ENCODE measurements at regions not wholly inside any gene's neighbourhood (a gene's known extent, or its start where the extent isn't known, plus 50 kb on each side); places are given as distances from the start of the nearest gene placed in this dataset.
"Not testable (repeated sequence)": the region's sequence is repeated elsewhere in the genome, so short reads cannot be mapped to it uniquely, and the experiment has no call there.

DNA sequence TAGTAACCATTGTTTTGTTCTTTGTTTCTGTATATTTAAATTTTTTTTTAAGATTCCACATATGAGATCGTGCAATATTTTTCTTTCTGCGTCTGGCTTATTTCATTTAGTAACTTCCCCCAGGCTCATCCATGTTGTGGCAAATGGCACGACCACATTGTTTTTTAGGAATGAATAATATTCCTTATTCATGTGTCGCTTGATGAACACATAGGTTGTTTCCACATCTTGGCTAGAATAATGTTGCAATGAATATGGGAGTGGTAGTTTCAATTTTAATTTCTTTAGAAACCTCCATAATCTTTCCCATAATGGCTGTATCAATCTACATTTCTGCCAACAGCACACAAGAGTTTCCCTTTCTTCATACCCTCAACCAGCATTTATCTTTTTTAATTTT lies 166.8 kb upstream of the NR3C2 start:
- no peaks in the 10 kb centered on the region for H3K4me1 ChIP-seq (ENCODE audit: low read length)
- H3K9me3 ChIP-seq (ENCODE audit: insufficient read depth, low read length) = no peaks in the 10 kb centered on the region
- TF ChIP-seq EZH2phosphoT487 (IDR thresholded peaks at IDR 0.05; ENCODE audit: low read depth) = no peak
- TF ChIP-seq, protein P1, sequence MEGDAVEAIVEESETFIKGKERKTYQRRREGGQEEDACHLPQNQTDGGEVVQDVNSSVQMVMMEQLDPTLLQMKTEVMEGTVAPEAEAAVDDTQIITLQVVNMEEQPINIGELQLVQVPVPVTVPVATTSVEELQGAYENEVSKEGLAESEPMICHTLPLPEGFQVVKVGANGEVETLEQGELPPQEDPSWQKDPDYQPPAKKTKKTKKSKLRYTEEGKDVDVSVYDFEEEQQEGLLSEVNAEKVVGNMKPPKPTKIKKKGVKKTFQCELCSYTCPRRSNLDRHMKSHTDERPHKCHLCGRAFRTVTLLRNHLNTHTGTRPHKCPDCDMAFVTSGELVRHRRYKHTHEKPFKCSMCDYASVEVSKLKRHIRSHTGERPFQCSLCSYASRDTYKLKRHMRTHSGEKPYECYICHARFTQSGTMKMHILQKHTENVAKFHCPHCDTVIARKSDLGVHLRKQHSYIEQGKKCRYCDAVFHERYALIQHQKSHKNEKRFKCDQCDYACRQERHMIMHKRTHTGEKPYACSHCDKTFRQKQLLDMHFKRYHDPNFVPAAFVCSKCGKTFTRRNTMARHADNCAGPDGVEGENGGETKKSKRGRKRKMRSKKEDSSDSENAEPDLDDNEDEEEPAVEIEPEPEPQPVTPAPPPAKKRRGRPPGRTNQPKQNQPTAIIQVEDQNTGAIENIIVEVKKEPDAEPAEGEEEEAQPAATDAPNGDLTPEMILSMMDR (IDR thresholded peaks at IDR 0.05; ENCODE audit: low read depth, low read length) = no peak
- H3K4me2 ChIP-seq (ENCODE audit: low read length) = no peak overlapping the region
- no peak overlapping the region for H3K4me3 ChIP-seq (ENCODE audit: low read length)
- no peak overlapping the region for H3K27ac ChIP-seq (ENCODE audit: low read length)
- no peaks in the 10 kb centered on the region for H3K79me2 ChIP-seq (ENCODE audit: low read length)
- no peak overlapping the region for H2AFZ ChIP-seq (ENCODE audit: low read depth, low read length)
- no peaks in the 10 kb centered on the region for H3K27me3 ChIP-seq (ENCODE audit: low read depth, low read length)
- H3K36me3 ChIP-seq (replicated peaks; ENCODE audit: low read depth, low read length) = no peaks in the 10 kb centered on the region
- no peaks in the 10 kb centered on the region for H4K20me1 ChIP-seq (ENCODE audit: insufficient read depth, low read length)
- no peak overlapping the region for H3K9ac ChIP-seq (ENCODE audit: low read length)

- not testable (repeated sequence) for H3K4me2 ChIP-seq (ENCODE audit: low read length); H3K9me3 ChIP-seq (ENCODE audit: insufficient read depth, low read length); H3K27me3 ChIP-seq (ENCODE audit: low read depth, low read length); H3K36me3 ChIP-seq (replicated peaks; ENCODE audit: low read depth, low read length); H3K79me2 ChIP-seq (ENCODE audit: low read length); H3K4me1 ChIP-seq (ENCODE audit: low read length); H3K4me3 ChIP-seq (ENCODE audit: low read length); H3K27ac ChIP-seq (ENCODE audit: low read length); H2AFZ ChIP-seq (ENCODE audit: low read depth, low read length); H4K20me1 ChIP-seq (ENCODE audit: insufficient read depth, low read length); H3K9ac ChIP-seq (ENCODE audit: low read length)
These were observed 156.4 kb upstream of the NR3C2 start for GRCh38 chr4:148598418-148599207.

DNA sequence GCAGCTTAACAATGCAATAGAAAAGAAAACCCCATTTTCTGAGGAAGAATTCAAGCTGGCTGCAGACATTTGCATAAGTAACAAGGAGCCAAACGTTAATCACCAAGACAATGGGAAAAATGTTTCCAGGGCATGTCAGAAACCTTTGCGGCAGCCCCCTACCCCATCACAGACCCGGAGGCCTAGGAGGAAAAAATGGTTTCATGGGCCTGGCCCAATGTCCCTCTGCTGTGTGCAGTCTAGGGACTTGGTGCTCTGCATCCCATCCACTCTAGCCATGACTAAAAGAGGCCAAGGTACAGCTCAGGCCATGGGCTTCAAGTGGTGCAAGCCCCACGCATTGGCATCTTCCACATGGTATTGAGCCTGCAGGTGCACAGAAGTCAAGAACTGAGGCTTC lies 147.0 kb upstream of the NR3C2 start:
- H3K9me3 ChIP-seq (ENCODE audit: insufficient read depth, low read length) = no peaks in the 10 kb centered on the region; the same call in 1 of the 2 replicates
- no peaks in the 10 kb centered on the region for H3K4me1 ChIP-seq (ENCODE audit: low read length)
- no peak overlapping the region for H2AFZ ChIP-seq (ENCODE audit: low read depth, low read length)
- H3K27ac ChIP-seq (ENCODE audit: low read length) = no peak overlapping the region
- no peak overlapping the region for H3K9ac ChIP-seq (ENCODE audit: low read length)
- no peak overlapping the region for H3K4me3 ChIP-seq (ENCODE audit: low read length)
- no peaks in the 10 kb centered on the region for H4K20me1 ChIP-seq (ENCODE audit: insufficient read depth, low read length)
- no peaks in the 10 kb centered on the region for H3K27me3 ChIP-seq (ENCODE audit: low read depth, low read length)
- no peak overlapping the region for H3K4me2 ChIP-seq (ENCODE audit: low read length)
- H3K36me3 ChIP-seq (replicated peaks; ENCODE audit: low read depth, low read length) = no peaks in the 10 kb centered on the region
- no peak for TF ChIP-seq EZH2phosphoT487 (IDR thresholded peaks at IDR 0.05; ENCODE audit: low read depth)
- TF ChIP-seq, protein P1 (IDR thresholded peaks at IDR 0.05; ENCODE audit: low read depth, low read length) = no peak
- no peaks in the 10 kb centered on the region for H3K79me2 ChIP-seq (ENCODE audit: low read length)

DNA sequence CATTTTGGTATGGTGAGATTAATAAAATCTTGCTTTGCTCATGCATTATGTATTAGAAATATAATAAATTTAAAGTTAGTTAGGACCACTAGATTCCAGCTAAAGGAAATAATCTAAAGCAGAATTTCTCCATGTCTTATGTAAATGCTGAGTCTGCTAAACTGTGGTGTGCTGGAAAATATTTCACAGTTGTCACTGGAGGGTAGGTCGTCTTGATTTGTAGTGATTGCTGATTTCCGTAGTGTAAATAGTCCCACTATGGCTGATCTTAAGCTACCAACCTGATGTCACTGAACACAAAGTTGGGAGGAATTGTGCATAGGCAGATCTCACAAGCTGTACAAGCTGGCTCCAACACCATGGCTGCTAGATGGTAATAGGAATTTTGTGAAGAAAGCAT lies 133.4 kb upstream of the NR3C2 start:
- Histone ChIP-seq H3K4me2 (ENCODE audit: low read length) (no peak overlapping the region), H3K4me1 (ENCODE audit: low read length) (no peaks in the 10 kb centered on the region), H3K27me3 (ENCODE audit: low read depth, low read length) (no peaks in the 10 kb centered on the region), H3K9ac (ENCODE audit: low read length) (no peak overlapping the region), H3K36me3 (replicated peaks; ENCODE audit: low read depth, low read length) (no peaks in the 10 kb centered on the region), H2AFZ (ENCODE audit: low read depth, low read length) (no peak overlapping the region), H3K27ac (ENCODE audit: low read length) (no peak overlapping the region), H3K9me3 (ENCODE audit: insufficient read depth, low read length) (no peaks in the 10 kb centered on the region), H4K20me1 (ENCODE audit: insufficient read depth, low read length) (no peaks in the 10 kb centered on the region), H3K79me2 (ENCODE audit: low read length) (no peaks in the 10 kb centered on the region), H3K4me3 (ENCODE audit: low read length) (no peak overlapping the region)
- no peak for TF ChIP-seq EZH2phosphoT487 (IDR thresholded peaks at IDR 0.05; ENCODE audit: low read depth)

- no peaks in the 10 kb centered on the region for H3K9me3 ChIP-seq (ENCODE audit: insufficient read depth, low read length)
These were observed 132.7 kb upstream of the NR3C2 start for GRCh38 chr4:148574911-148575310.

More at GRCh38 chr4:148574911-148575310, 132.7 kb upstream of the NR3C2 start:
- Histone ChIP-seq H3K4me3 (ENCODE audit: low read length) (no peak overlapping the region), H3K36me3 (replicated peaks; ENCODE audit: low read depth, low read length) (no peaks in the 10 kb centered on the region), H4K20me1 (ENCODE audit: insufficient read depth, low read length) (no peaks in the 10 kb centered on the region), H3K27me3 (ENCODE audit: low read depth, low read length) (no peaks in the 10 kb centered on the region), H3K27ac (ENCODE audit: low read length) (no peak overlapping the region), H3K4me1 (ENCODE audit: low read length) (no peaks in the 10 kb centered on the region), H3K79me2 (ENCODE audit: low read length) (no peaks in the 10 kb centered on the region), H3K9ac (ENCODE audit: low read length) (no peak overlapping the region), H2AFZ (ENCODE audit: low read depth, low read length) (no peak overlapping the region), H3K4me2 (ENCODE audit: low read length) (no peak overlapping the region)
- TF ChIP-seq, protein P1 (IDR thresholded peaks at IDR 0.05; ENCODE audit: low read depth, low read length) = no peak
- no peak for TF ChIP-seq EZH2phosphoT487 (IDR thresholded peaks at IDR 0.05; ENCODE audit: low read depth)

Measured in OCI-LY3 (cell line).